SK-MEL-5 (cell line): ENCODE measurements at regions not wholly inside any gene's neighbourhood (a gene's known extent, or its start where the extent isn't known, plus 50 kb on each side); places are given as distances from the start of the nearest gene placed in this dataset.

Experiments used
- DNase-seq: peaks from one replicate; pipeline ENCODE4 v3.0.0-alpha.2; 2016; ENCODE audit warnings: low read depth, low spot score
- in situ Hi-C: cut with HindIII; loops from 2 replicates; pipeline ENCODE4 v1.10.0; 2016; ENCODE audit warnings: low sequenced_read_pairs, high pct_unique_total_duplicates, low pct_unique_long_range_greater_than_20kb

DNA sequence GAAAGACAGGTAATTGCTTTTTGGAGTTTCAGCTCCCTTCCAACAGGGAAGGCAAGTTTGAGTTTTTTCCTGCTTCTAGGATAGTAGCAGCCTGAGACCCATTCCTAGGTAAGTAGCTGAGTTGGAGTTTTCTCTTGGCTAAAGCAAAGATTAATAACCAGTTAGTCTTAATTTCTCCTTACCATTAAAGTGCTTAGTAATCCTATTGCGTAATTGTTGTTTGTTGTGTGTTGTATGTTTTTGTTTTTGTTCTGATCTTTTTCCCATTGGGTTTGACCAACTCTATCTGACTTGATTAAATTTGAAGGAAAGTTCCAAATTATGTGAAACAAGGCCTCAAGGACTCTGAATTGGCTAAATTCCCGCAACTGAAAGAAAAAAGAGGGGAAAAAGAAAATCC lies 83.5 kb downstream of the TBX22 start:
- in situ Hi-C loops, result no loop called here
- no peak for DNase-seq

DNA sequence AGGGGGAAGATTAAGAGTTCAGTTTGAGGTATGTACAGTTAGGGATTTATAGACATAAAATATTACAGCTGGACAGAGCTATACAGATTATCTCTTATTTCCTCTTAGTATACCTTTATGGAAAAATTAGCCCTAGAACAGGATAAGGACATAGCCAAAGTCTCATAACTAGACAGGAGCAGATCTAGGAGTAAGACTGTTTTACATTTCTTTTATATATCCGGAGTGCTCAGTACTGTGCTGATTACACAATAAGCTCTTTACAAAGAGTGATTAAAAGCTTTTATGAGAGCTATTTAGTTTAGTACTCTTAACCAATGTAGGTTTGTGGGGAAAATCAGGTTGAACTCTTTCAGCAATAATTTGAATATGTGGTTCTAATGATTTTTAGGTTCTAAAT lies 105.8 kb downstream of the TBX22 start:
- DNase-seq, result no peak
- in situ Hi-C loops, result no loop called here

DNA sequence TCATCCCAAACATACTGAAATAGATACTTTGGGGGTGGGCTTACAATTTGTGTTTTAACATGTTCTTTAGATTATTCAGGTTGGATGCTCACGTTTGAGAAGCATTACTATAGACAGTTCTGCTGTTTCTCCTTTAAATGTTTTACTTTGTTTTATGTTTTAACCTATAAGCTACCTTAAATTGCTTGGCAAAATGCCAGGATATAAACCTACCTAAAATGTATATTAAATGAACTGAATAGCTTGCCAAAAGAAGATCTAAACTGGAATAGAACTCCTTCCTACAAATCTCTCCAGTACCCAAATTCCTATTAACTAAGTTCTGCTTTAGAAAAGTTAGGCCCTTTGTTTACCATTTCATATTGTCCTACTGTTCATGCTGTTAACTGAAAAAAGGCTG lies 124.4 kb downstream of the TBX22 start:
- in situ Hi-C loops, result no loop called here
- DNase-seq, result no peak

DNA sequence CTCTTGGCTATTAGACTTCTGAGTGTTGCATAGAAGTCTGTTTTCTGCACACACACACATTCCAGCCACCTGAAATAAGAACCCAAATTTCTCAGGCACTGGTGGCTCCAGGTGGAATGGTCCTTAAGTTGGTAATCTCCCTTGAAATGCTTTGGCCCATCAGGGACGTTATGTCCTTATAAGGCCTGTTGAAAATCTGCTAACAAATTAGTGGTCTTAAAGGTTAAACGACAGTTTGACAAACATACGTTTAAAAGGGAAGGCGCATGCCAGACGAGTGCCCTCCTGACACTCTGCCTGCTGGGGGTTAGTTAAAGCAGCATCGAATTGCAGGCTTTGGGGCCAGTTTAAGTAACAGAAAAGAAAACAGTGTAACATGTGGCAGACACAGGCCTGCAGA lies 125.0 kb downstream of the TBX22 start:
- in situ Hi-C loops, result no loop called here
- DNase-seq, result no peak

DNA sequence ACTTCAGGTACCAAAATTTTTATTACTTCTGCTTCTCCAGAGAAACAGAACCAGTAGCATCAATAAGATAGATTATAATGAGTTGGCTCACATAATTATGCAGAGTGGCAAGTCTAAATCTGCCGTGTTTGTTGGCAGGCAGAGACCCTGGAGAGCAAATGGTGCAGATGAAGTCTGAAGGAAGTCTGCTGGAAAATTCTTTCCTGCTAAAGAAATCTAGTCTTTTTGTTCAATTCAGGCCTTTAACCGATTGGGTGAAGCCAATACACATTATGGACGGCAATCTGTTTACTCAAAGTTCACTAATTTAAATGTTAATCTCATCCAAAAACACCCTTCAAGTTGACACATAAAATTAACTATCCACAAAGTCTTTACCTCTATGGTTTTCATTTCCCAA lies 156.0 kb downstream of the TBX22 start:
- in situ Hi-C loops, result no loop called here
- DNase-seq, result no peak

DNA sequence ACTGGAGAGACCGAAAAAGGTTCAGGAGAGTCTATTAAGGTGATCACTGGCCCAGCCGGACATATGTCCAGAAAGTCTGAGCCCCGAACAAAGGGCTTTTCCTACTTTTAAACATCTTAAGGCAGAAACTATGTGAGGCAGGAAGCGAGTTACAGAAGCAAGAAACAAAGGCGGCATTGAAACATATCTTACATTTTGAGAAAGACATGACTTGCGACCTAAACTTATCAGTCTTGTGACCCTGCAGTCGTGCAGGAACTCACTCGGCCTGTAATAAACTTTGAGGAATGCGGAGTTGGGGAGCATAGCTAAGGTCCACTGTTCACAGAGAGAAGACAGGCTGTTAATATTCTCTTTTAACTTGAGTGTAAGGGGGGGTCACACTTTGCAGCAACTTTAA lies 158.7 kb downstream of the TBX22 start:
- peak; percentile 91 for DNase-seq
- in situ Hi-C loops, result no loop called here

DNA sequence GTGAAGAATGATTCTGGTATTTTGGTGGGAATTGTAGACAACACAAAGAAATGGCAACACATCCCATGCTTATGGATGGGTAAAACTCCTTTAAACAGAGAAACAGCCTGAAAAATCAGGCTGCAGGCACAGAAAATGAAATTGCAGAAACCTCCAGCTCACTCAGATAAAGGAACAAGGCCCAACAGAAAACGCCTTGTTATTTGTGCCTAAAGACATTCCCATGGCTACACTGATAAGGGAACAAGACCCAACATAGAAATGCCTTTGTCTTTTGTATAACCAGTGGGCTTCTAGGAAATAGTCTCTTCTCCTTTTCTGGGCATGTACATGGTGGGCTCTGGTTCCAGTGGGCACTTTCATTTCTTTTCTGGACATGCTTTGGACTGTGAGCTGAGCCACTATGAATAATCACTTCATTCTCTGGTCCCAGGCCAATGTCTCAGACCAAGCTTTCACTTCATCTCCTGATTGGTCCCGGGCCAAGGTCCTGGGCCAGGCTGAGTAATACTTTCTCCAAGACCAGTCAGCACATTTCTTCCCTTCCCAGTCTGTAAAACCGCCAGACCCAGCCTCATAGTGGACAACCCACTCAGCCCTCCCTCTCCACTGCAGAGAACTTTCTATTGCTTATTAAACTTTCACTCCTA lies 160.5 kb downstream of the TBX22 start:
- in situ Hi-C loops, result no loop called here
- DNase-seq, result peak; percentile 60

DNA sequence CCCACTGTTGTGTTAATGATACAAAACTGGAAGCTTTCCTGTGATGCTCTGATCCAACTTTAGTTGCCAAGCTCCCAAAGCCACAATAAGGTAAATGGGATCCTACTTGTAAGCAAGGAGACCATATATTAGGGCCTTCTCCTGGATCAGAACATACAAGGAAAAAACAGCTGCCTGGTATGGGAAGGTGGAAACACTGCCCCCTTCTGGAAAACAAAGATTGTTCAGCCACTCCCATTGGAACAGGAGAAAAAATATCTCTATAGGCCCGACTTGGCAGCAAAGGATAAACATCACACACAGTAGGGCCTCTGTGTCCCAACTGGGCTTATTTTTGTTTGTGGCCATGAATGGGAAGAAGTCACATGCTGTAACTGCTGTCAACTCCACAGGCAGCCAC lies 166.5 kb downstream of the TBX22 start:
- DNase-seq, result peak; percentile 56
- in situ Hi-C loops, result no loop called here

DNA sequence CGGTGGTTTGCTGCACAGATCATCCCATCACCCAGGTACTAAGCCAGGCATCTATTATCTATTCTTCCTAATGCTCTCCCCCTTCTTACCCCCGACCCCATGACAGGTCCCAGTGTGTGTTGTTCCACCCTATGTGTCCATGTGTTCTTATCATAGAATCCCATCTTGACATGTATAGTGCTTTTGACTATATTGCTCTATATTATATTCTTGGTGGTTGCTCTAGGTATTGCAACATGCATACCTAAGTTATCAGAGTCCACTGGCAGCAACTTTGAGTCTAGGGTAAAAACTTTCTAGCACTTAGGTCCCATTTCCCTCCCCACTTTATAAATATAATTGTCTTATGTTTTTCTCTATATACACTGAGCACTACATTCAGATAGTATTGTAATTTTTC lies 170.3 kb downstream of the TBX22 start:
- in situ Hi-C loops, result no loop called here
- DNase-seq, result no peak

DNA sequence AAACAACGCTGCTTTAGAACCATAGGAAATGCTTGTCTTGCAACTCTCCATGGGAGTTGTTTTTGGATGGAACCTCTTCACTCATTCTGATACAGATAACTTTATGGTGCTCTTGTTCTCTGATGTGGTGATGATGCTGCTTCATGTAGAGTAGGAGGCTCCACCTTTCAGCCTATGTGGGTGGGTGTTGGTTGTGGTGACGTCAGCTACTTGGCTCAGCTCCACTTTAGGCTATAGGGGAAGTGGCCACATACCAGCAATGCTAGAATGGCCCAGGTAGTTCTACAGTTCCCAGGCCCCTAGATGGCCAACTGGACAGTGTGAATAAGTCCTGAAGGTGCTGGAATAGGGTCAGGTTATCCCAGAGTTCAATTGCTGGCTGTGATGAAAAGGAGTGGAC lies 192.1 kb downstream of the TBX22 start:
- in situ Hi-C loops, result no loop called here
- DNase-seq, result no peak

DNA sequence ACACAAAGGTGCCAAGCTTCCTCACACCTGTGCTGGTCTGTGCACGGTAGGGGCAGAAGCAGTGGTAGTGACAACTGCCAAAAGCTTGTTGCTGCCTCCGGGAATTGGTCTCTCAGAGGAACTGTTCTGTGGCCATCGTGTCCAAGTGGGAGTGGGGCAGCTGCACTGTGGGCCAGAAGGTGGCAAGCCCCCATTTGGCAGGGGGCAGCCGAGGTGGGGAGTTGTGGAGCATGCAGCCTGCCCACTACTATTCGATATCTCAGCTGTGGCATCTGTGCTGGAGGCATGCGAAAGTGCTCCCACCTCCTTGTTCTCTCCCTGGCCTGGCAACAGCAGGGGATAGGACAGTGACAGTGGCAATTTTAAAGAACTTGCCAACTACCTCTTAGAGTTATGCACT lies 192.8 kb downstream of the TBX22 start:
- in situ Hi-C loops, result no loop called here
- no peak for DNase-seq

DNA sequence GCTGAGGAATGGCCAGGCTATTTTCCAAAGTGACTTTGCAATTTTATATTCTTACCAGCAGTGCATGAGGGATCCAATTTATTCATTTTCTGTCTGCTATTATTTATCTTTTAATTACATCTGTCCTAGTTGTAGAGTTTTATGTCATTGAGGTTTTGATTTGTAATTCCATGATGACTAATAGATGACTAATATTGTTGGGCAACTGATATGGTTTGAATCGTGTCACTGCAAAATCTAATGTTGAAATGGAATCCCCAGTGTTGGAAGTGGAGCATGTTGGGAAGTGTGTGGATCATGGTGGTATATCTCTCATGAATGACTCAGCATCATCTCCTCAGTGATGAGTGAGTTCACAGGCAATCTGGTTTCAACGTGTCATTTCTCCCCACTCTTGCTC lies 201.5 kb downstream of the TBX22 start:
- DNase-seq, result no peak
- in situ Hi-C loops, result no loop called here

DNA sequence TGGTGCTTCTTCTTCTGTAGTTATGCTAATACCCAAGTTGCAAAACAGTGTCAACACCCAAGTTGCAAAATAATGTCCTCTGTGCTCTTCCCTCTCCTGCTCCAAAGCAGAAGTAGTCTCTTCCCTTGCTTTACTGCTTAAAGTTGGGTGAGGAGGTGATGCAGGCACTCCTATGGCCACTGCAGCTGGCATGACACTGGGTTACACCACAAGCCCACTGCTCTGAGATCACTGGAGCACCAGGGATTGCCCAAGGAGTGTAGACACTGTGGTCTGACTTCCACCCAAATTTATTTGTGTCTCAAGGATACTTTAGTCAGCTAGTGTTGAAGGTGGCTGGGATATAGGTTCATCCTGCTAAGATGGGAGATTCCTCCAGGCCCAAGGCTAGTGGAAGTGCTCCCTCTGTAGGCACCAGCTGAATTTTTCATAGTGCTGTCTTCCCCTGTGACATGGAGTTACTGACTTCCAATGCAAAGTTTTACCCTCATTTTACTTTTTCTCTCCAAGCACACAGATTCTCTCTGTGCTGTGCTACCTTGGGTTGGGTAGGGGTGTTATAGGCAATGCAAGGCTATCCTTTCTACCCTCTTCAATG lies 196.2 kb upstream of the TENT5D start:
- in situ Hi-C loops, result no loop called here
- peak; percentile 61 for DNase-seq

DNA sequence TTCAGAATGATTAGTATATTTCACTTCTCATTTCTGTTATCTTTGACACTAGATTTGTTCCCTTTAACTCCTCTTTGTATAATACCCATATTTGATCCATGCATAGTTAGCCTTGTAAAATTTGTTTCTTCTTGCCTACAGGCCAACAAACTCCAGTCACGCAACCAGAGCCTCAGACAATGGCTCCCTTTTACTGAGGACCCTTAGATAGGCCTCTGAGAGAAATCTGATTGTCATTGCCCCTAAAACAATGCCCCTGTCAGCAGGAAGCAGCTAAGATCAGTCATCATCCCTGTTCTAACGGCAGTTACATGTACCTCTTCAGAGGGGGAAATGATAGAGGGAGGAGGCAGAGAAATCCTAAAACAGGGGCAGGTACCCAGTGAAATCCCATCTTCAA lies 190.6 kb upstream of the TENT5D start:
- in situ Hi-C loops, result no loop called here
- DNase-seq, result peak; percentile 73

DNA sequence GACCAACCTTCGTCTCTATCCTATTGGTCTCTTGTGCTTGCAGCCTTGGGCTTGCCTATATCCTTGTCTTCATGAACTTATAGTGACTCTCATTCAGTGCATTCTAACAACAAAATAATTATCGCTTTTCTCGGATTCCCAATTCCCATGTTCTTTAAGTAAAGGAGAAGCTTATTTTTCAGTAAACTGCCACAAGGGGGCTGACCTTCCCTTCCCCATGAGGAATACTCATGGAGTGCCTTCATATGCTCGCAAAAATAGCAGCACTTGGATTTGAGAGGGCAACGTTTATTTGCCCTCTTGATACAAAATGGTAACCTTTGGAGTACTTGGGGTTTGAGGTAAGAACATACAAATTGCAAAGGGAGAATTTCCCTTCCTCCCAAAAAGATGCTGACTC lies 183.2 kb upstream of the TENT5D start:
- in situ Hi-C loops, result no loop called here
- DNase-seq, result peak; percentile 38

DNA sequence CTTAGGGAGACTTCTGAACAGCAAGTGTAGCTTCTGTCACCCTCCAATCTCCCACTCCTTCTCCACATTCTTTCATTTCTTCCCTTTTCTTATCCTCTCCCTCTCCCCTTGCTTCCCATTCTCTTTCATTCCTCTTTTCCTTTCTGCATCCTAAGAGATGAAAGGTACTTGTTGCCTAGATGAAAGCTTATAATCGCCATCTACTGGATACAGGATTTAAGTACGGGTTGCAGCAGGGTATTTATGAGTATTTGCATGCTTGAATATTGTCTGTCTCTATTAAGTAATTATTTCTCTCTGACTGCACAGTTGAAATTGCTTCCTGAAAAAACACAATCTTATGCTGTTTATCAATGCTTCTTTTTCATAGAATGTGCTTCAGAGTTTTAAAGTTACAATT lies 174.0 kb upstream of the TENT5D start:
- in situ Hi-C loops, result no loop called here

DNA sequence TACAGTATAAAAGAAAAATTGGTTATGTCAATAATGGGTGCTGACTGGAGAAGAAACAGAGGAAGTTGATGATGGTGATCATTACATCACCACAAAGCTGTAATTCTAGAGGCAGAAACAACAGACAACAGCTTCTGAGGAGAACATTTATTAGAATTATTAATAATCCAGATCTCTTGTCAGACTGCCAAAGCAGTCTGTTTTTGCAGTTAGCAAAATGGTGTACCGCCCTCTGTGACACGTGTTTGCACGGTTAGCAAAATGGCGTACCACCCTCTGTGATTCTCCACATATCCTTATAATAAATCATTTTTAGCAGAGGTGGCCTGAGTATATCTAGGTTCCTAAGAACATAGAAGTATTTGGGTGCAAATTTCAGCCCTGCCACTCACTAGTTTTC lies 154.0 kb upstream of the TENT5D start:
- no peak for DNase-seq
- in situ Hi-C loops, result no loop called here

More for the DNA sequence above, 174.0 kb upstream of the TENT5D start:
- DNase-seq, result peak; percentile 22

DNA sequence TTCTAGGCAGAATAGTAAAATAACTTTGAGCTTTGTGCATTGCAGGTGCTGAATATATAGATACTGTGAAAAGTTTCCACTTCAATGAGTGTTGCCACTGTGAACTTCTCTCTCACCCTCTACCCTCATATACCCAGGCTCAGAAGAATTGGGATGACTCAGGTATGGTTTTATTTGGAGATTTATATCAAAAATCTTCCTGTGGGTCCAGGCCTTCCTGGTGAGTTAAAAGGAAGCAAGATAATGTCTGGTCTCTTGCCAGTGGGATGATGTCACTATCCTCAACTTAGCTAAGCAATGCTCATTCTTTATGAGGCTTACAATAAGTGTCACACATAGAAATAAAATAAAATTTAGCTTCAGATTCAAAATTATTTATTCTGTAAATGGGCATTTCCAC lies 153.3 kb upstream of the TENT5D start:
- no peak for DNase-seq
- in situ Hi-C loops, result no loop called here

DNA sequence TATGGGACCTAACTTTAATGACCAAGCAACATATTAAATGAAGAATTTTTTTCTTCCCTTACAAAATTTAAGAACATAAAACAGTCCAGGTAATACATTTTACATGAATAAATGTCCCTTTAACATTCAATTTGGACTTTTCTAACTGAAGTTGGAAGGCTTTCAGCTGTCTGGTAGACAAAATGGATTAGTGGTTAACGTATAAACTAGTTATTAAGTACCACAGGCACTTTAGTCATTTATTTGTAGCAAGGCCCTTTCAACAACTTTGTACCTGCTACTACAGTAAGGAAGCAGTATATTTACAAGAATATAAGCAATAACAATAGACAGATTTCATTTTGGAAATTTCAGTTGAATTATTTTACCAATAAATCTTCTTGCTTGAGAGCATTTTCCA lies 152.5 kb upstream of the TENT5D start:
- DNase-seq, result no peak
- in situ Hi-C loops, result no loop called here

DNA sequence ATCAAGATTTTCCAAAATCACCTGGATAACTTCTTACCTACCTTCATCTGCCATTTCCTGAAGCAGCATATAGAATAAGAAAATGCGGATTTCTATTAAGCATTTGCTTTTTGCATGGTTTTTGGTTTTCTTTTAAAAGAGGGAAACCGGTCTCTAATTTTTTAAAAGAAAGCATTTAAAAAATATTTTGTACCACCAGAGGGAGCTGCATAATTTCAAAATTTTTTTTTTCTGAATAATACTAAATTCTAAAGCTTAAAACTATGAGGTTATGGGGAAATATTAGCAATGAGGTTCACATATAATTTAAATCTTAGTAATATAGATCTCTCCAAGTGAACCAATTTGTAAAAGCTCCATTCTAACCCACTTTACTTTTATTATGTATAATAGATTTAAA lies 137.7 kb upstream of the TENT5D start:
- peak; percentile 0 for DNase-seq
- in situ Hi-C loops, result no loop called here
